SK-N-SH (cell line): ENCODE measurements at regions not wholly inside any gene's neighbourhood (a gene's known extent, or its start where the extent isn't known, plus 50 kb on each side); places are given as distances from the start of the nearest gene placed in this dataset.

ENCODE experiments used
- CTCF ChIA-PET: fragments of 300-600, 350-600 bp; formaldehyde crosslinking; extraction: SDS; loops from one replicate; lab custom pipeline; 2021; lab: Yijun Ruan, JAX
- POLR2A ChIA-PET: fragments of 350-600 bp; sonication (Branson Sonifier 250); formaldehyde crosslinking; extraction: SDS; loops from one replicate; lab custom pipeline; 2020; ENCODE audit warnings: antibody characterized with exemption, inconsistent platforms; lab: Yijun Ruan, JAX
- DNase-seq: peaks from one replicate; pipeline ENCODE4 v3.0.0; 2012
- H2AFZ ChIP-seq: fragments of 200-600 bp; sonication (generic); 2 replicates; pipeline ENCODE4 v1.8.1; 2016; ENCODE audit warnings: antibody characterized with exemption, mild to moderate bottlenecking, low read depth
- H3F3A ChIP-seq: fragments of 200-600 bp; sonication (generic); replicated peaks from 2 replicates; pipeline ENCODE3; 2016; ENCODE audit warnings: antibody characterized with exemption, mild to moderate bottlenecking; ENCODE audit not compliant: insufficient read depth
- H3K27ac ChIP-seq, 2 experiments: fragments of 200-500 bp in 1 of 2; fragments of 200-600 bp in 1 of 2; sonication (Bioruptor generic) in 1 of 2; sonication (generic), shearing (Covaris generic) in 1 of 2; 2 replicates each; pipeline versions ENCODE4 v1.5.1 to v1.6.1; 2014 to 2016; ENCODE audit warnings: low read depth in 2 of 2, inconsistent platforms in 1 of 2, low read length in 1 of 2, mild to moderate bottlenecking in 1 of 2, mixed read lengths in 1 of 2
- H3K27me3 ChIP-seq: fragments of 200-600 bp; sonication (generic), shearing (Covaris generic); 2 replicates; pipeline ENCODE4 v1.6.1; 2016; ENCODE audit warnings: mixed run types; ENCODE audit not compliant: insufficient read depth
- H3K36me3 ChIP-seq, 2 experiments: fragments of 200-500 bp in 1 of 2; fragments of 200-600 bp in 1 of 2; sonication (Bioruptor generic) in 1 of 2; sonication (generic) in 1 of 2; replicated peaks in 1 of 2; 2 replicates each; pipeline versions ENCODE3 to v1.5.1; 2014 to 2016; ENCODE audit warnings: low read length in 1 of 2, mild to moderate bottlenecking in 1 of 2; ENCODE audit not compliant: insufficient read depth in 2 of 2, control insufficient read depth in 1 of 2
- H3K4me1 ChIP-seq, 2 experiments: fragments of 200-500 bp in 1 of 2; fragments of 200-600 bp in 1 of 2; sonication (Bioruptor generic) in 1 of 2; sonication (generic), shearing (Covaris generic) in 1 of 2; 2 replicates each; pipeline versions ENCODE4 v1.5.1 to v1.6.1; 2014 to 2016; ENCODE audit warnings: low read depth in 1 of 2, low read length in 1 of 2, mixed run types in 1 of 2; ENCODE audit not compliant: insufficient read depth in 2 of 2, control insufficient read depth in 1 of 2
- H3K4me2 ChIP-seq: fragments of 200-600 bp; sonication (generic), shearing (Covaris generic); 2 replicates; pipeline ENCODE4 v1.6.1; 2017; ENCODE audit warnings: mixed run types
- H3K4me3 ChIP-seq, 2 experiments: fragments of 200-500 bp in 1 of 2; fragments of 200-600 bp in 1 of 2; sonication (Bioruptor generic) in 1 of 2; sonication (generic), shearing (Covaris generic) in 1 of 2; 2 replicates each; pipeline versions ENCODE4 v1.5.1 to v1.8.1; 2014 to 2016; ENCODE audit warnings: low read depth in 2 of 2, inconsistent platforms in 1 of 2, low read length in 1 of 2, mild to moderate bottlenecking in 1 of 2, mixed read lengths in 1 of 2, moderate library complexity in 1 of 2
- H3K79me2 ChIP-seq: fragments of 200-600 bp; sonication (generic); 2 replicates; pipeline ENCODE4 v1.8.1; 2017; ENCODE audit warnings: mild to moderate bottlenecking; ENCODE audit not compliant: insufficient read depth
- H3K9ac ChIP-seq: fragments of 200-600 bp; sonication (generic); 2 replicates; pipeline ENCODE4 v1.6.1; 2017; ENCODE audit warnings: mixed run types
- H3K9me2 ChIP-seq: fragments of 200-600 bp; sonication (generic); 2 replicates; pipeline ENCODE4 v1.6.1; 2017; ENCODE audit warnings: mixed run types
- H3K9me3 ChIP-seq: fragments of 200-600 bp; sonication (generic); 2 replicates; pipeline ENCODE4 v1.6.1; 2017; ENCODE audit warnings: mixed run types, mild to moderate bottlenecking, moderate library complexity
- H4K20me1 ChIP-seq: fragments of 200-600 bp; sonication (generic); 2 replicates; pipeline ENCODE4 v1.6.1; 2017; ENCODE audit warnings: mild to moderate bottlenecking, mixed run types; ENCODE audit not compliant: insufficient read depth
- CHD2 ChIP-seq: fragments of 150-350 bp; IDR thresholded peaks from 2 replicates; pipeline ENCODE4 v1.6.1; 2018; ENCODE audit warnings: low read length; ENCODE audit not compliant: partially characterized antibody
- ELF1 ChIP-seq: IDR thresholded peaks from 2 replicates; pipeline ENCODE4 v1.4.0; 2012
- EP300 ChIP-seq, 2 experiments: IDR thresholded peaks; 2 replicates each; pipeline versions ENCODE4 v1.4.0 to v1.6.1; 2012; ENCODE audit warnings: borderline replicate concordance in 1 of 2, low read depth in 1 of 2, low read length in 1 of 2
- EZH2phosphoT487 ChIP-seq: fragments of 200-600 bp; sonication (generic); IDR thresholded peaks from 2 replicates; pipeline ENCODE4 v1.6.1; 2017; ENCODE audit warnings: low read depth, mixed run types, mild to moderate bottlenecking, antibody characterized with exemption, moderate library complexity, borderline replicate concordance
- FOSL2 ChIP-seq: IDR thresholded peaks from 2 replicates; pipeline ENCODE4 v1.4.0; 2012; ENCODE audit warnings: low read depth, mild to moderate bottlenecking, moderate library complexity, borderline replicate concordance
- FOXM1 ChIP-seq: IDR thresholded peaks from 2 replicates; pipeline ENCODE4 v1.4.0; 2012; ENCODE audit warnings: low read depth, mild to moderate bottlenecking
- GATA2 ChIP-seq: sonication (generic); formaldehyde crosslinking; IDR thresholded peaks from 2 replicates; pipeline ENCODE4 v1.5.0; 2020; ENCODE audit warnings: mild to moderate bottlenecking, missing genetic modification reagents
- IRF3 ChIP-seq: fragments of 150-350 bp; IDR thresholded peaks from 2 replicates; pipeline ENCODE4 v1.6.1; 2016; ENCODE audit warnings: mild to moderate bottlenecking, low read depth, low read length
- MAX ChIP-seq: IDR thresholded peaks from 2 replicates; pipeline ENCODE4 v1.4.0; 2012; ENCODE audit warnings: low read depth
- MEF2A ChIP-seq: IDR thresholded peaks from 2 replicates; pipeline ENCODE4 v1.4.0; 2012; ENCODE audit warnings: low read depth, borderline replicate concordance
- MXI1 ChIP-seq: IDR thresholded peaks from 2 replicates; pipeline ENCODE4 v1.6.1; 2012; ENCODE audit warnings: mild to moderate bottlenecking, low read depth, low read length, improper control_type of control experiment
- NRF1 ChIP-seq: IDR thresholded peaks from 2 replicates; pipeline ENCODE4 v1.6.1; 2012; ENCODE audit warnings: low read depth, mild to moderate bottlenecking, low read length
- PBX3 ChIP-seq: IDR thresholded peaks from 2 replicates; pipeline ENCODE4; 2012
- POLR2AphosphoS5 ChIP-seq: IDR thresholded peaks from 2 replicates; pipeline ENCODE4 v1.6.1; 2012; ENCODE audit warnings: low read depth, low read length
- RFX5 ChIP-seq: IDR thresholded peaks from 2 replicates; pipeline ENCODE4 v1.6.1; 2012; ENCODE audit warnings: mild to moderate bottlenecking, improper control_type of control experiment, low read length
- RXRA ChIP-seq: IDR thresholded peaks from 2 replicates; pipeline ENCODE4 v1.4.0; 2012; ENCODE audit warnings: low read depth, mild to moderate bottlenecking, borderline replicate concordance
- SIN3A ChIP-seq: IDR thresholded peaks from 2 replicates; pipeline ENCODE4 v1.6.1; 2012; ENCODE audit warnings: low read depth, mild to moderate bottlenecking, low read length, moderate library complexity, borderline replicate concordance
- TCF12 ChIP-seq: IDR thresholded peaks from 2 replicates; pipeline ENCODE4 v1.4.0; 2012
- TEAD4 ChIP-seq: IDR thresholded peaks from 2 replicates; pipeline ENCODE4 v1.4.0; 2012; ENCODE audit warnings: mild to moderate bottlenecking, borderline replicate concordance; ENCODE audit not compliant: insufficient read depth
- USF1 ChIP-seq: IDR thresholded peaks from 2 replicates; pipeline ENCODE4 v1.4.0; 2012; ENCODE audit warnings: low read depth, borderline replicate concordance
- YY1 ChIP-seq: IDR thresholded peaks from 2 replicates; pipeline ENCODE4 v1.4.0; 2012; ENCODE audit warnings: low read depth, mild to moderate bottlenecking
- ZBTB33 ChIP-seq: IDR thresholded peaks from 2 replicates; pipeline ENCODE4 v1.4.0; 2012; ENCODE audit warnings: low read depth, borderline replicate concordance
- WGBS: methylation state at CpG from one replicate; pipeline ENCODE4 v1.1.6; 2017; ENCODE audit warnings: low lambda C conversion rate; 5-methylcytosine and 5-hydroxymethylcytosine counted together

- Histone ChIP-seq H3K27me3 (peaks cover 61% of the 10 kb centered on the region), H3K36me3 (no peaks in the 10 kb centered on the region), H3K9me2 (no peaks in the 10 kb centered on the region), H2AFZ (no peak overlapping the region), H3K4me2 (no peak overlapping the region), H3K79me2 (no peaks in the 10 kb centered on the region), H3K4me1 (peaks cover 0 to 9% of the 10 kb centered on the region in 2 experiments; a peak in 1 of 4 replicates), H3K4me3 (no peak overlapping the region), H3K27ac (no peak overlapping the region), H3K9ac (no peak overlapping the region), H4K20me1 (no peaks in the 10 kb centered on the region), H3K9me3 (no peaks in the 10 kb centered on the region), H3F3A (peaks cover 5% of the 10 kb centered on the region)
- TF ChIP-seq RFX5 (no peak), PBX3 (no peak), ZBTB33 (no peak), NRF1 (no peak), USF1 (no peak), CHD2 (no peak)
- 14% methylated on average over 6 of the region's 6 CpGs for WGBS
- ChIA-PET CTCF (interaction anchor here (1.4 kb wide), 1 partner anchor 27 kb away, joined by 4 read pairs; no protein-coding TSS in a partner anchor), POLR2A (no interaction called here)
- DNase-seq = no peak
Measured at GRCh38 chr5:88662846-88663245, 220.1 kb downstream of the MEF2C start.

- H3K4me2 ChIP-seq = no peak overlapping the region
- DNase-seq = no peak
- no peaks in the 10 kb centered on the region for H3K9me3 ChIP-seq
- H3K9ac ChIP-seq = no peak overlapping the region
- peaks cover 5% of the 10 kb centered on the region for H3F3A ChIP-seq
- H3K9me2 ChIP-seq = peaks cover 3% of the 10 kb centered on the region; the same call in 1 of the 2 replicates
- H3K27ac ChIP-seq = no peak overlapping the region
- H3K27me3 ChIP-seq = peaks cover 51% of the 10 kb centered on the region
- WGBS = 3% methylated on average over 2 of the region's 2 CpGs
- ChIA-PET POLR2A (no interaction called here), CTCF (no interaction called here)
- no peaks in the 10 kb centered on the region for H3K36me3 ChIP-seq
- peaks cover 0 to 8% of the 10 kb centered on the region in 2 experiments; a peak in 1 of 4 replicates for H3K4me1 ChIP-seq
- no peak overlapping the region for H2AFZ ChIP-seq
- no peaks in the 10 kb centered on the region for H3K79me2 ChIP-seq
- H4K20me1 ChIP-seq = no peaks in the 10 kb centered on the region
- no peak overlapping the region for H3K4me3 ChIP-seq
- TF ChIP-seq SIN3A (no peak), FOXM1 (no peak), CHD2 (no peak), EZH2phosphoT487 (no peak), TCF12 (no peak), YY1 (no peak), GATA2 (CRISPR knock-in tag) (no peak), RXRA (no peak), EP300 (IDR thresholded peaks at IDR 0.05; ENCODE audit: borderline replicate concordance in 1 of 2, low read depth in 1 of 2, low read length in 1 of 2) (no peak), TEAD4 (no peak), MXI1 (no peak), PBX3 (no peak), POLR2AphosphoS5 (no peak), RFX5 (no peak), FOSL2 (no peak), IRF3 (no peak), MAX (no peak), MEF2A (no peak), ELF1 (no peak)
Measured at GRCh38 chr5:88661806-88662207, 221.2 kb downstream of the MEF2C start.
